K562 (cell line): ENCODE measurements at regions not wholly inside any gene's neighbourhood (a gene's known extent, or its start where the extent isn't known, plus 50 kb on each side); places are given as distances from the start of the nearest gene placed in this dataset.
"Not testable (repeated sequence)": the region's sequence is repeated elsewhere in the genome, so short reads cannot be mapped to it uniquely, and the experiment has no call there.

ENCODE experiments used
- ATAC-seq: fragments of 200-7000 bp; cut with Tn5 transposase; 3 replicates; pipeline ENCODE4 v1.9.1; 2020; ENCODE audit warnings: moderate library complexity
- BruUV-seq: library from RNA; stranded (reverse); fragments of 400-500 nt; replicated peaks from 2 replicates; lab custom pipeline; 2021; lab: Mats Ljungman, UMichigan
- CTCF ChIA-PET: fragments of 300-600 bp; formaldehyde crosslinking; extraction: SDS; loops from one replicate; lab custom pipeline; 2021; ENCODE audit warnings: low intra/inter-chr PET ratio; lab: Yijun Ruan, JAX
- POLR2A ChIA-PET: fragments of 300-600, 350-650 bp; sonication (Branson Sonifier 250); formaldehyde crosslinking; extraction: SDS; loops from one replicate; lab custom pipeline; 2021; ENCODE audit warnings: antibody characterized with exemption, inconsistent platforms; lab: Yijun Ruan, JAX
- DNase-seq, 4 experiments: peaks; one replicate each; pipeline versions ENCODE4 v3.0.0 to v3.0.0-alpha.2; 2011 to 2018; ENCODE audit warnings: low spot score in 3 of 4, mixed read lengths in 3 of 4; ENCODE audit errors: extremely low read depth in 1 of 4
- FAIRE-seq: peaks from 2 replicates; lab custom pipeline; 2011; peaks lifted over from hg19 to GRCh38; lab: Jason Lieb, UNC
- H2AFZ ChIP-seq: 2 replicates; pipeline ENCODE4 v1.6.0; 2011; ENCODE audit warnings: low read depth, low read length, control low read depth, inconsistent platforms
- H3K27ac ChIP-seq: fragments of 200-600 bp; 3 replicates; pipeline ENCODE4 v1.8.0; 2011; ENCODE audit warnings: low read depth, mild to moderate bottlenecking, control low read depth, inconsistent platforms, low read length, moderate library complexity, mixed read lengths; ENCODE audit errors: extremely low read depth
- H3K27me3 ChIP-seq, 2 experiments: fragments of 300-600 bp in 1 of 2; 2 replicates in 1 of 2; 3 replicates in 1 of 2; pipeline versions ENCODE4 v1.6.0 to v1.8.0; 2011; ENCODE audit warnings: inconsistent platforms in 2 of 2, low read length in 2 of 2, mild to moderate bottlenecking in 1 of 2, mixed read lengths in 1 of 2, moderate library complexity in 1 of 2; ENCODE audit not compliant: control insufficient read depth in 2 of 2, insufficient read depth in 2 of 2
- H3K36me3 ChIP-seq: fragments of 300-600 bp; 3 replicates; pipeline ENCODE4 v1.8.0; 2011; ENCODE audit warnings: mild to moderate bottlenecking, low read length, inconsistent platforms; ENCODE audit not compliant: control insufficient read depth, insufficient read depth
- H3K4me1 ChIP-seq, 2 experiments: fragments of 200-600 bp in 1 of 2; replicated peaks in 1 of 2; 2 replicates in 1 of 2; 3 replicates in 1 of 2; pipeline versions ENCODE4 v1.5.1 to v1.8.0; 2011; ENCODE audit warnings: inconsistent platforms in 2 of 2, low read length in 2 of 2, mild to moderate bottlenecking in 1 of 2, mixed read lengths in 1 of 2, moderate library complexity in 1 of 2; ENCODE audit not compliant: control insufficient read depth in 2 of 2, insufficient read depth in 2 of 2
- H3K4me2 ChIP-seq: 2 replicates; pipeline ENCODE4 v1.6.1; 2011; ENCODE audit warnings: low read length, control low read depth, inconsistent platforms, mixed read lengths; ENCODE audit not compliant: insufficient read depth
- H3K4me3 ChIP-seq: fragments of 200-600 bp; sonication (generic), shearing (Covaris generic); 2 replicates; pipeline ENCODE4 v1.5.1; 2016; ENCODE audit warnings: control low read depth, inconsistent platforms
- H3K79me2 ChIP-seq: fragments of 200-600 bp; 3 replicates; pipeline ENCODE4 v1.8.0; 2011; ENCODE audit warnings: low read length, inconsistent platforms; ENCODE audit not compliant: control insufficient read depth, insufficient read depth
- H3K9ac ChIP-seq, 2 experiments: 2 replicates each; pipeline versions ENCODE4 v1.6.0 to v1.6.1; 2011; ENCODE audit warnings: low read depth in 2 of 2, low read length in 2 of 2, control low read depth in 1 of 2, inconsistent platforms in 1 of 2, mild to moderate bottlenecking in 1 of 2, mixed read lengths in 1 of 2; ENCODE audit not compliant: insufficient read depth in 1 of 2
- H3K9me1 ChIP-seq: one replicate; pipeline ENCODE4 v1.6.0; 2011; ENCODE audit warnings: inconsistent platforms, mild to moderate bottlenecking, low read length, moderate library complexity; ENCODE audit not compliant: control insufficient read depth, insufficient read depth
- H3K9me3 ChIP-seq: replicated peaks from 2 replicates; pipeline ENCODE4 v1.5.1; 2011; ENCODE audit warnings: low read depth, low read length, inconsistent platforms; ENCODE audit not compliant: control insufficient read depth, insufficient read depth
- H4K20me1 ChIP-seq: replicated peaks from 2 replicates; pipeline ENCODE4 v1.6.1; 2011; ENCODE audit warnings: low read length, inconsistent platforms, mixed read lengths; ENCODE audit not compliant: control insufficient read depth, insufficient read depth
- BRD4 ChIP-seq: fragments of 200-600 bp; sonication (generic); IDR thresholded peaks from 2 replicates; pipeline ENCODE4 v1.6.1; 2017; ENCODE audit warnings: inconsistent platforms
- DPF2 ChIP-seq: fragments of 450-650 bp; IDR thresholded peaks from 2 replicates; pipeline ENCODE4 v1.6.1; 2016
- FUS ChIP-seq: fragments of 200-400 bp; formaldehyde crosslinking; optimal IDR thresholded peaks from 2 replicates; pipeline ENCODE3; 2017; ENCODE audit warnings: low read depth, low read length
- HMG20A ChIP-seq: fragments of 450-650 bp; formaldehyde crosslinking; conservative IDR thresholded peaks from 2 replicates; pipeline ENCODE4 v1.4.0; 2020; ENCODE audit warnings: mild to moderate bottlenecking, mixed read lengths
- NCOA4 ChIP-seq: fragments of 450-650 bp; IDR thresholded peaks from 2 replicates; pipeline ENCODE4 v1.6.1; 2018; ENCODE audit warnings: mild to moderate bottlenecking; ENCODE audit not compliant: partially characterized antibody
- ZZZ3 ChIP-seq: fragments of 450-650 bp; IDR thresholded peaks from 2 replicates; pipeline ENCODE4 v1.6.1; 2016; ENCODE audit warnings: antibody characterized with exemption, mild to moderate bottlenecking, moderate library complexity
- WGBS: fragments of 100-300 bp; shearing (Covaris generic); methylation state at CpG from one replicate; pipeline ENCODE4 v1.1.6; 2016; ENCODE audit warnings: low coverage, mixed read lengths; ENCODE audit not compliant: insufficient coverage; ENCODE audit errors: missing lambda C conversion rate; 5-methylcytosine and 5-hydroxymethylcytosine counted together
- in situ Hi-C: fragments of 300-500 bp; cut with MboI; formaldehyde crosslinking; loops from 4 replicates; pipeline ENCODE4 v1.15.0; 2018; ENCODE audit warnings: inconsistent platforms, mixed read lengths
- intact Hi-C: fragments of 100-400 bp; cut with micrococcal nuclease; formaldehyde crosslinking; loops from 2 replicates; pipeline ENCODE4 v1.14.2; 2022
- TF ChIP-seq, protein P1 (sequence below): fragments of 250-450 bp; sonication (Bioruptor Pico); IDR thresholded peaks from 2 replicates; pipeline ENCODE4 v1.6.1; 2021; ENCODE audit warnings: mild to moderate bottlenecking
- TF ChIP-seq, protein P2 (sequence below): sonication (generic); formaldehyde crosslinking; IDR thresholded peaks from 2 replicates; pipeline ENCODE4 v1.8.1; 2023; ENCODE audit warnings: mild to moderate bottlenecking, missing genetic modification reagents
- TF ChIP-seq, protein P3 (sequence below): fragments of 250-450 bp; sonication (Bioruptor Pico); IDR thresholded peaks from 2 replicates; pipeline ENCODE4 v1.4.0; 2020

DNA sequence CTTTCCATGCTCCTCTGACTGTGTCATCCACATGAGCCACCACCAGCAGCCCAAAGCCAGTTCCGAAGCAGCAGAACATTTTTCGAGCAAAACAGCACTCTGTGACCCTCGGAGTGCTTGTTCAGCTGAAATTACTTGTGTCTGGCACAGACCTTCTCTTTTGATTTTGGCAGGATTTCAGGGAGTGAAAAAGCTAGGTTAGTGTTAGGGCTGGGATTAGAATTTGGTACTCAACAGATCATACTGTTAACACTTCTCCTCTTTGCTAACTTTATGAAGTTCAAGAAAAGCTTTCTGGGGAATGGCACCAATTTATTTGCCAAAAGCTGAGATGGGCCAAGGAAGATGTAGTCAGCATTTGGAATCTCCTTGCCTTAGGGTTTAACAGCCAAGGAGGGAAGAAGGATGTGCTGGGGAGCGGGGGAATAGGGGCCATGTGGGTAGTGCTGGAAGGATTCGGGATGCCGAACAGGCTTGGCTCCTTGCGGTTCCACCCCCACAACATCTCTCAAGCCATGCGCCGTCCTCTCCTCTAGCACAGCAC lies 55.1 kb upstream of the TRA2B start:
- no TSS peak for BruUV-seq
- CTCF ChIA-PET: no interaction called here
- no peak for TF ChIP-seq DPF2
- TF ChIP-seq, protein P1, sequence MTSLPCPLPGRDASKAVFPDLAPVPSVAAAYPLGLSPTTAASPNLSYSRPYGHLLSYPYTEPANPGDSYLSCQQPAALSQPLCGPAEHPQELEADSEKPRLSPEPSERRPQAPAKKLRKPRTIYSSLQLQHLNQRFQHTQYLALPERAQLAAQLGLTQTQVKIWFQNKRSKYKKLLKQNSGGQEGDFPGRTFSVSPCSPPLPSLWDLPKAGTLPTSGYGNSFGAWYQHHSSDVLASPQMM (CRISPR knock-in tag): no peak
- TF ChIP-seq, protein P2, sequence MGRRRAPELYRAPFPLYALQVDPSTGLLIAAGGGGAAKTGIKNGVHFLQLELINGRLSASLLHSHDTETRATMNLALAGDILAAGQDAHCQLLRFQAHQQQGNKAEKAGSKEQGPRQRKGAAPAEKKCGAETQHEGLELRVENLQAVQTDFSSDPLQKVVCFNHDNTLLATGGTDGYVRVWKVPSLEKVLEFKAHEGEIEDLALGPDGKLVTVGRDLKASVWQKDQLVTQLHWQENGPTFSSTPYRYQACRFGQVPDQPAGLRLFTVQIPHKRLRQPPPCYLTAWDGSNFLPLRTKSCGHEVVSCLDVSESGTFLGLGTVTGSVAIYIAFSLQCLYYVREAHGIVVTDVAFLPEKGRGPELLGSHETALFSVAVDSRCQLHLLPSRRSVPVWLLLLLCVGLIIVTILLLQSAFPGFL (CRISPR knock-in tag): no peak
- no peak for TF ChIP-seq BRD4
- no peak for TF ChIP-seq ZZZ3
- TF ChIP-seq FUS: no peak
- no peak for TF ChIP-seq NCOA4
- TF ChIP-seq, protein P3, sequence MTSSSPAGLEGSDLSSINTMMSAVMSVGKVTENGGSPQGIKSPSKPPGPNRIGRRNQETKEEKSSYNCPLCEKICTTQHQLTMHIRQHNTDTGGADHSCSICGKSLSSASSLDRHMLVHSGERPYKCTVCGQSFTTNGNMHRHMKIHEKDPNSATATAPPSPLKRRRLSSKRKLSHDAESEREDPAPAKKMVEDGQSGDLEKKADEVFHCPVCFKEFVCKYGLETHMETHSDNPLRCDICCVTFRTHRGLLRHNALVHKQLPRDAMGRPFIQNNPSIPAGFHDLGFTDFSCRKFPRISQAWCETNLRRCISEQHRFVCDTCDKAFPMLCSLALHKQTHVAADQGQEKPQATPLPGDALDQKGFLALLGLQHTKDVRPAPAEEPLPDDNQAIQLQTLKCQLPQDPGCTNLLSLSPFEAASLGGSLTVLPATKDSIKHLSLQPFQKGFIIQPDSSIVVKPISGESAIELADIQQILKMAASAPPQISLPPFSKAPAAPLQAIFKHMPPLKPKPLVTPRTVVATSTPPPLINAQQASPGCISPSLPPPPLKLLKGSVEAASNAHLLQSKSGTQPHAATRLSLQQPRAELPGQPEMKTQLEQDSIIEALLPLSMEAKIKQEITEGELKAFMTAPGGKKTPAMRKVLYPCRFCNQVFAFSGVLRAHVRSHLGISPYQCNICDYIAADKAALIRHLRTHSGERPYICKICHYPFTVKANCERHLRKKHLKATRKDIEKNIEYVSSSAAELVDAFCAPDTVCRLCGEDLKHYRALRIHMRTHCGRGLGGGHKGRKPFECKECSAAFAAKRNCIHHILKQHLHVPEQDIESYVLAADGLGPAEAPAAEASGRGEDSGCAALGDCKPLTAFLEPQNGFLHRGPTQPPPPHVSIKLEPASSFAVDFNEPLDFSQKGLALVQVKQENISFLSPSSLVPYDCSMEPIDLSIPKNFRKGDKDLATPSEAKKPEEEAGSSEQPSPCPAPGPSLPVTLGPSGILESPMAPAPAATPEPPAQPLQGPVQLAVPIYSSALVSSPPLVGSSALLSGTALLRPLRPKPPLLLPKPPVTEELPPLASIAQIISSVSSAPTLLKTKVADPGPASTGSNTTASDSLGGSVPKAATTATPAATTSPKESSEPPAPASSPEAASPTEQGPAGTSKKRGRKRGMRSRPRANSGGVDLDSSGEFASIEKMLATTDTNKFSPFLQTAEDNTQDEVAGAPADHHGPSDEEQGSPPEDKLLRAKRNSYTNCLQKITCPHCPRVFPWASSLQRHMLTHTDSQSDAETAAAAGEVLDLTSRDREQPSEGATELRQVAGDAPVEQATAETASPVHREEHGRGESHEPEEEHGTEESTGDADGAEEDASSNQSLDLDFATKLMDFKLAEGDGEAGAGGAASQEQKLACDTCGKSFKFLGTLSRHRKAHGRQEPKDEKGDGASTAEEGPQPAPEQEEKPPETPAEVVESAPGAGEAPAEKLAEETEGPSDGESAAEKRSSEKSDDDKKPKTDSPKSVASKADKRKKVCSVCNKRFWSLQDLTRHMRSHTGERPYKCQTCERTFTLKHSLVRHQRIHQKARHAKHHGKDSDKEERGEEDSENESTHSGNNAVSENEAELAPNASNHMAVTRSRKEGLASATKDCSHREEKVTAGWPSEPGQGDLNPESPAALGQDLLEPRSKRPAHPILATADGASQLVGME (CRISPR knock-in tag): no peak
- TF ChIP-seq HMG20A (CRISPR knock-in tag): no peak

DNA sequence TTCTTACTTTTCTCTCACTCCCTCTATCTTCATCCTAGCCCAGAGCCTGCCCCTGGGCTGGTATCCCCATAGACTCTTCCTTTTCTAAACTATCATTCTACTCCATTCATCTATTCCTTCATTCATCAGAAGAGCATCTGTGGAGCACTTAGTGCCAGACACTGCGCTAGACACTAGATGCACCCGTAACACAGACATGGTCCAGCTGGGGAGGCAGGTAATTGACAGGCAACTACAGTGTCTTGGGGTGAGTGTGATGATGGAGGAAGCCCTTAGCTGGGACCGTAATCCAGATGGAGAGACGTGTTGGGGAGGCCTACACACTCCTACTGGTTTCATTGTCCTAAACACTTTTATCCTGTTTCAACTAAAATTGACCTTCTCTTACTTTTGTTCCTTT lies 53.2 kb upstream of the TRA2B start:
- ATAC-seq, H3K9ac ChIP-seq, in situ Hi-C loops, BruUV-seq, H3K36me3 ChIP-seq, CTCF ChIA-PET, intact Hi-C loops, H3K4me2 ChIP-seq, H3K9me1 ChIP-seq, H4K20me1 ChIP-seq, H3K4me1 ChIP-seq, DNase-seq, FAIRE-seq, H2AFZ ChIP-seq, H3K9me3 ChIP-seq, H3K79me2 ChIP-seq, H3K4me3 ChIP-seq, H3K27ac ChIP-seq: not testable (repeated sequence)
- peaks cover 16 to 32% of the 10 kb centered on the region in 2 experiments for H3K27me3 ChIP-seq
- WGBS: 0% methylated on average over 2 of the region's 4 CpGs
- POLR2A ChIA-PET: interaction anchor here (0.7 kb wide), 1 partner anchor 67 kb away, joined by 3 read pairs; no protein-coding TSS in a partner anchor

More for the DNA sequence above, 55.1 kb upstream of the TRA2B start:
- Histone ChIP-seq H3K4me1 (no peaks in the 10 kb centered on the region), H3K27me3 (peaks cover 19 to 29% of the 10 kb centered on the region in 2 experiments), H3K36me3 (no peaks in the 10 kb centered on the region), H3K9me1 (no peaks in the 10 kb centered on the region), H3K4me3 (no peak overlapping the region), H3K9me3 (no peaks in the 10 kb centered on the region), H4K20me1 (no peaks in the 10 kb centered on the region), H3K9ac (no peak overlapping the region), H2AFZ (no peak overlapping the region), H3K4me2 (no peak overlapping the region), H3K27ac (no peak overlapping the region), H3K79me2 (no peaks in the 10 kb centered on the region)
- POLR2A ChIA-PET: interaction anchor here (0.5 kb wide), 2 partner anchors 256 to 262 kb away, joined by 3 to 5 read pairs; no protein-coding TSS in a partner anchor
- in situ Hi-C loops: no loop called here
- no peak for DNase-seq
- intact Hi-C loops: no loop called here
- ATAC-seq: no peak
- 2% methylated on average over 9 of the region's 9 CpGs for WGBS
- FAIRE-seq: no peak
